Amygdala (tissue), 56 donors: ENCODE measurements at regions not wholly inside any gene's neighbourhood (a gene's known extent, or its start where the extent isn't known, plus 50 kb on each side); places are given as distances from the start of the nearest gene placed in this dataset.

ENCODE experiments used
- DNase-seq, 56 donors: peaks; one replicate each; lab custom pipeline; 2025; lab: John Stamatoyannopoulos, UW

DNA sequence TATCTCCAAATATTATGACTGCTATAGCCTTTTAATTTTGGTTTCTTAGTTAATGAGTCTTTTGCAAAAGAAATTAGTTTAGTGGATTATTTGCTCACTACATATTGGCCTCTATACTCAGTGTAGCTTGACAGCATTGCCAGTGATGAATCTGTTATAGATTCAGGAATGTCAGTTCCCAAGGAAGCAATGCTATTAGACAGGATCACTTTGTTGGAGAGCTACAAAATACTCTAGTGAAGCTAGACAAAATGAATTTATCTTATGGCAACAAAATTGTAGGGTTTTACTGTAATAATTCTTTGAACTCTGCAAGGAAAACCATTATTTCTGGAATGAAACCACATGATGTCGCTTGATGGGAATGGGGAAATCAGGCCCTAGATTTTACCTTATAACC is 543.3 kb downstream of the SQOR start:
- DNase-seq, result no peak

DNA sequence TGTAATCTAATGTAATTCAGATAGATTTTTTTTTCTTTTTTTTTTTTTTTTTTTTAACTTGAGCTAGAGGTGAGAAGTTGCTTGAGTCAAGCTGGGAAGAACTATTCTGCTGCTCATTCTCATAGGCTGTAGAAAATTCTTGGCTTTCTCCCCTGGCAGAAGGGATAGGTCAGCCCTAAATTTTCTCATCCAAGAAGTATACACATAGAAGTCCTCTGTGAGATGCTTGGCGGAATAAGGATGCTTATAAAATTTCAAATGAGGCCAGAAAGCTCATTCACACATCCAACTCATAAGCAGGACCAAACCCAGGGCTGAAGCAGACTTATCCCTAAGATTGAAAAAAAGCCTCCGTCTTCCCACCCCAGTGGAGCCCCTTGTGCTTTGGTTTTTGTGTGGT is 572.5 kb downstream of the SQOR start:
- no peak for DNase-seq

GRCh38 chr15:46213551-46213950 is 578.7 kb downstream of the SQOR start:
- no peak for DNase-seq

DNA sequence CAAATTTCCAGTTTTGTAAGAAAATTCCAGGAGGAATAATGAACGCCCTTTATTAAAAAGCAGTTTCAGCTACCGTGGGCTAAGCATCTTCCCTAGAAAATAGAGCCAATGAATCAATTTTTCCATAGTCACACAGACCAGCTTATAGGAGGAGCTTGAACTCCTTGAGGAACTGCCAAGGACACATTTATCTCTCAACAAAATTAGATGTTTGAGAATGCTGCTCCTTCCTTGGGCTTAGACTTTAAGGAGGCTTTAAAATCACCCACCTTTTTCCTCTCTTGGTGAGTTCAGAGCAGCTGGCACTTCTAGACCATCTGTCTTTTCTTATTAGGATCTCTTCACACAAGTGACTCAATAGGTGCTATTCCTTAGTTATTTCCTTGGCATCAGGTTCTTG is 588.0 kb downstream of the SQOR start:
- DNase-seq, result no peak

DNA sequence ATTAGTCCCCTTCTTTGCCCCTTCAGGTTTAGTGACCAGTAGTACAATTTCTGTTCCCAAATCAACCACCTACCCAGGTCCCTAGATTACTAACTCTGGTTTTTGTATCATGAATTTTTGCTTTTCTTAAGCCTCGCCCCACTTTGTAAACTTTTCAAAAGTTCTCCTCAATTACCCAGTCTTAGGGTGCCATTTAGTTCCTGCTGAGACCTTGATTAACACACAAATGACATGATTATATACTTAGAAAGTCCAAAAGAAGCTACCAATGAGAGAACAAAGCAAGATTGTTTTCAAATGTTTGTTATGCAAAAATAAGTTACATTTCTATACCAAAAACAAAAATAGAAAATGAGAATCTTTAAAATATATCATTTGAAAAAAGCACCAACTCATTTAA is 594.4 kb downstream of the SQOR start:
- DNase-seq, result no peak

GRCh38 chr15:46231786-46232185 is 597.0 kb downstream of the SQOR start:
- DNase-seq, result no peak

DNA sequence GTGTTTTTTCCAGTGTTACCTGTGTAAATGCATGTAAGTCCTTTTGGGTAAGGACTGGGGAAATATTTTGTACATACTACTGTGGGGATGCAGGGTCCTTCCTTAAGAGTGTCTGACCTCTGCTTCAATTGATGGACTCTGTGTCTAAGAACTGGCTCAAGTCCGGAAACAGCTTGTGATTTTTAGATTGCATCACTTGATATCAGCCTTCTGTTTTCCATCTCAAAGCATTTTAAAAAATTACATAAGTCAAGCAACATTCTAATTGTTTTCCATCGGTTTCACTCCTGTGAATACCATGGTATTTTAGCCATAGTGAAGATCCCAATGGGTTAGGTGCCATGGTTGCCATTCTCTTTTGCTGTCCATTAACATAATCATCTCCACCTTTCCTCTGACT is 597.6 kb downstream of the SQOR start:
- no peak for DNase-seq

DNA sequence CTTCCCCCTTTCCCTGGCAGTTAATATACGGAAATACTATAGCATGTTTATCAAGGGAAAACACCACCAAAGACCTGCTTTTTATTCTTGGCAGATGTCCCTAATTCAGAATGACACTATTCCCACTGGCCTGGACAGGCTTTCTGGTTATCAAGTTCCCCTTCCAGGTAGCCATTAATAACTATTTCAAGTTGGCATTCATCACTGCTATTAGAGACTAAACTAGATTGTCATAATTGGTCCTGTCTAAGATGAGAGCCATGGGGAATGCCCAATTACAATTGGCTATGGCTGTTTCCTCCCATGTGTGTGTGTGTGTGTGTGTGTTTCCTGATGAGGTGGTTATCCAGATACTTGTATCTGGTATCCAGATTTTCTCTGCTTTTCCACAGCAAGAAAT is 608.1 kb downstream of the SQOR start:
- DNase-seq, result no peak

GRCh38 chr15:46251903-46252302 is 617.1 kb downstream of the SQOR start:
- no peak for DNase-seq

- DNase-seq, result no peak
Observed at GRCh38 chr15:46258056-46258455, 623.2 kb downstream of the SQOR start.

DNA sequence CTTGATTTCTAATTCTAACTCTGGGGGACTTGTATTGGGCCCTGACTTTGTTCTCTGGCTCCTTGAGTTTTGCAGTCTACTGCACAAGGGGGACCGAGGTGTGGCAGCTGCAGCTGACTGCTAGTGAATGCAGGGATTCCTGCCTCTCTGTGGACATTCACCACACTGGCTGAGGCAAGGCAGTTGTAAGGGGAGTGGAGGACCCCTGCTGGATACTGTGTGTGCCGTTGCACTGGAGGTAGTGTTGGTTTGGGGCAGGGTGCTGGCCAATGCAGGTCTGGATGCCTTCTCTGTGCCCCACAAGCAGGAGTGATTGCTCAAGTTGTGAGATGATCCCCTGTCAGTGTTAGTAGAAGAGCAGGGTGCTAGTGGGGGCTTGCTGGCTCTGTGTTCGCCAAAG is 626.1 kb downstream of the SQOR start:
- no peak for DNase-seq

DNA sequence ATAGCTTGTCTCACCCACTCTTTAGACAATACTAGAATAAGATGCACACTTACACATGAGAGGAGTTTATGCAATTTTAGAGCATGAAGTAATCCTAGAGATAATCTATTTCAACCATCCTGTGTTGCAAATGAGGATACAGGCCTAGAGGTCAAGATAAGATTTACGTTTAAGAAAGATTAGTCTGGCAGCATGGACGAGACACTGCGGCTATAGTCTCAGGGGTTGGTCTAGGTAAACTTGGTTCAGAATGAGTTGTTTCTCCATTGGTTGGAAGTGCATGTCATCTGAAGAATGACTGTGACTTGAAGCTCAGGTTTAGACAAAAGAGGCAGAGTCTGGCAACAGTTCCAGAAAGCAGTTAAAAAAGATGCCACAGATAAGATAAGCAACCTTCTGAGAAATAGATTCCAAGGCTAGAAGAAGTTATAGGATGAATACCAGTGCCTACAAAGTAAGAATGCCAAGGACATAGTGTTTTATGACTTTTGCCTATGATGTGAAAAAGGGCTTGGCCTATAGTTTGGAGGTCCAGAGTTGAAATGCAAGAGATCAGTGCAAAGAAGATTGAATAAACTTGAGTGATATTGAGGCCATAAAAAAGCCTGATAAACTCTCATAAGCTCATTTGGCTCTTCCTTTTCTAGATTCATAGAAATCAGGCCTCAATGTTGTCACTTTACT is 631.0 kb downstream of the SQOR start:
- no peak for DNase-seq

DNA sequence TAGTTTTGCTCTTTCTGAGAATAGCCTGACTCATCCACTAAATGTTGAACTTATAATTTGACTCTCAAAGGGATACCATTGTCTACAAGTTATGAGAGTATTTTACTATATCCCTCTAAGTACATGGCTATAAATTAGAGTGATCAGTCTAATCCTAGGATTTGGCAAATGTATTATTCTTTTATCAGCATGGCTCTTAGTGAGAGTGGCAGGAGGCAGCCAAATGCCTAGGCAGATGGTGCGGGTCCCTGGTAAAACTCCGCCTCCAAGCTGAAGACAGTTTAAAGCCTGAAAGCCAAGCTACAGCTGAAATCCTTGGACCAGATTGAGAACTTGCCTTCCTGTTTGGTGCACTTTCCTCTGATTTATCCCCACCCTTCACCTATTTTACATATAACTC is 631.8 kb downstream of the SQOR start:
- DNase-seq, result no peak

DNA sequence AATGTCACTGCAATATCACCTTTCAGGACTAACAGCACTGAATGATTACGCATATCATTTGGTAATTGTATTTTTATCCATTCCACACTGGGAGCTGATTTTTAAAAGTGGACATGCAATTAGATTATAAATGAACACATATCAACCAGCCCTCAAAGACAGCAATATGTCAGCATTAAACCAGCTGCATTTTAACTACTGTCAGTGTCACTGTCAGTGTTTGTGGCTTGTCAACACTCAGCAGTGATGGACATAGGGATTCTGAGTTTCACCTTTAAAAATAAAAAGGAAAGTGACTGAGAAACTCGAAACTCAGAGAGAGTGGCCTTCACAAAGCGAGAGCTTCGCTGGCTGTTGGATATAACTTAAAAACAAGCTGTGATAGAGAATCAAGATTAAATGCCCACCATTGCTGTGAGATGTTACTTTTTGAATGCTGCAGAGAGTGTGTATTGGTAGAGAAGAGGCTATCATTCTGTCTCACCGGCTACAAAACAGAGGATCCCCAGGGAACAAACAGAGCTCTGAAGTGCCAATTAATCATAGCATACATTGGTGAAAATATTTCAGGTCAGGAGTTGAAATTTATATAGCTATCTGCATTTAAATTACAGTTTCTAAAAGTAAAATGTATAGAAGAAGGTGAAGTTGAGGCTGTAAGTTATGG is 635.8 kb downstream of the SQOR start:
- DNase-seq, result no peak

GRCh38 chr15:46275701-46276100 is 640.9 kb downstream of the SQOR start:
- DNase-seq, result no peak

- no peak for DNase-seq
Observed at GRCh38 chr15:46277451-46277850, 642.6 kb downstream of the SQOR start.

- DNase-seq, result peak in 11 of 56 donors; percentile 2 to 31 (median 10)
Observed at GRCh38 chr15:46278062-46278461, 643.2 kb downstream of the SQOR start.

DNA sequence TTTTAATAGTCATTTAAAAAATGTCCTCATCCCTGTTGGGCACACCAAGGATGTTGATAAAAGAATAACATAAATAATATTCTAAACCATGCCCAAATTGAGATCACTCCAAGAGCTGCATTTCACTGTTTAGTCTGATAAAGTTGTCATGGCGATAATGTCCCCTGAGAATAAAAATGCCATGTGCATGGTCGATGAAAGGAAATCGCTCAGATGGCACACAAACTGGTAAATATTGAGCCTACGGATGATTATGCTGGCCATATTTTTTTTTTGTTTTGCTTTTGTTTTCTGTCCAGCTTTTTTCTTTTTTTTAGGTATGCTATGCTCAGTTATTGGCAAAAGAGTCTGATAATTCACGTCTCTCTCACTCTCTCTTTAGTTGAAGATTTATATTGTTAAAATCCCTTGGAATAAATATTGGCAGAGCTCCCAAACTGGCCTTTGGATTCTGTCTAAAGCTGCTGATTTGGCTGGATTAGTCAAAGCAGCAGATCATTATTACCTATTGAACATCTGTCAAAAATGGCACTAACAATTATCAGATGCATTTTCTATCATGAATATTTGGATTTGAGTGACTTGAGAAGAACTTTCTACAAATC is 643.8 kb downstream of the SQOR start:
- DNase-seq, result no peak

DNA sequence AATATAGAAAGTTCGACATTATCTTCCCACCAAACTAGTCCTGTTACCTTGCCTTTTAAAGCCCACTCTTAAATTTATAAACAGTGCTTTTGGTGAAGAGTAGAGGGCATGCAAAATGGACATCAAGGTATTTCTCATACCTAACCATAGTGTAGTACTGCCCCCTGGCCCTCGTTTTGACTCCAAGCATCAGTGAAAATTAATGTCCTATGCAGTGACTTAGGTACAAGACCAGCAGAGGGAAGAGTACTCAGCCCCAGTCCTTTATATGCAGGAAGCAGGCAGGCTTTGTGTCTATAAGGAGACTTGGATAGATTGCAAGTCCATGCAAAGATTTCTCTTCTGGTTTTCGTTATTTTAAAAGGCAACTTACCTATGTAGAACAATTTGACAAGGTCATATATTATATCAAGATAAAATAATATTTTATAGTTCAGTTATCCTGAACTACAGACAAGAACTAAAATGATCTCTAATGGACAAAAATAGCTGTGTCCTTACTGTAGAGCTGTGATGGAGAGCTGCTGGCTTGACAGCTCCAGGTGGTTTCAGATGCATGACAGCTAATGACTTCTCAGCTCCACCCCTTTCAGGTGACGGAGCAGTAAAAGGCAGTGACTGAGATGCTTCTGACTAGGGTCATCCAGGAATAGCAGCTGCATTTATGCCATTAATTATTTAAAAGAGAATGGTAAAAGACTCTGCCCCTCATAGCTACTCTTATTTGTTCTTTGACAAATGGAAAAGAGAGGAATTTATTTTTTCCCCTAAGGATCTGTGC is 646.1 kb downstream of the SQOR start:
- DNase-seq, result peak in 1 of 56 donors; percentile 1

- no peak for DNase-seq
Observed at GRCh38 chr15:46293550-46293949, 658.7 kb downstream of the SQOR start.

GRCh38 chr15:46296002-46296401 is 661.2 kb downstream of the SQOR start:
- DNase-seq, result no peak
